AG04450 (cell line): ENCODE measurements at regions not wholly inside any gene's neighbourhood (a gene's known extent, or its start where the extent isn't known, plus 50 kb on each side); places are given as distances from the start of the nearest gene placed in this dataset. TPM values are rescaled to one million over a fixed set of nuclear protein-coding genes. Genes with fewer than 3 reads are reported as not detected.

Experiments
- small RNA-seq: library from RNA; depleted of rRNA; stranded (forward); fragments of <200 nt; gene quantifications from one replicate; pipeline ENCODE3, GENCODE V24; 2012; ENCODE audit warnings: low read depth; ENCODE audit not compliant: insufficient read length

Small RNA genes lying in the stretch of these regions (small RNA-seq; reads per million reads assigned to genes)
- not detected for gene AC025281.1
- not detected for gene RNA5SP428
